Fibroblast of lung (primary cell): ENCODE measurements at regions not wholly inside any gene's neighbourhood (a gene's known extent, or its start where the extent isn't known, plus 50 kb on each side); places are given as distances from the start of the nearest gene placed in this dataset.
A peak's percentile ranks its signal among the peaks of the same experiment; 100 is the strongest.

Experiments used
- DNase-seq, 2 donors: peaks; one replicate each; pipeline versions ENCODE4 v3.0.0 to v3.0.0-alpha.2; 2010; ENCODE audit warnings: low read depth in 2 of 2
- H2AFZ ChIP-seq: 2 replicates; pipeline ENCODE4 v1.5.1; 2012; ENCODE audit warnings: low read length, control low read depth, inconsistent platforms
- H3K27ac ChIP-seq: 2 replicates; pipeline ENCODE4 v1.5.1; 2011; ENCODE audit warnings: low read length, control low read depth; ENCODE audit not compliant: insufficient read depth
- H3K27me3 ChIP-seq: 2 replicates; pipeline ENCODE4 v1.5.1; 2011; ENCODE audit warnings: mild to moderate bottlenecking, low read length; ENCODE audit not compliant: control insufficient read depth, insufficient read depth
- H3K36me3 ChIP-seq: 2 replicates; pipeline ENCODE4 v1.5.1; 2011; ENCODE audit warnings: low read length; ENCODE audit not compliant: control insufficient read depth, insufficient read depth
- H3K4me1 ChIP-seq: 2 replicates; pipeline ENCODE4 v1.5.1; 2011; ENCODE audit warnings: low read length; ENCODE audit not compliant: control insufficient read depth, insufficient read depth; ENCODE audit errors: extremely low read depth
- H3K4me2 ChIP-seq: 2 replicates; pipeline ENCODE4 v1.5.1; 2011; ENCODE audit warnings: low read length, control low read depth; ENCODE audit not compliant: insufficient read depth; ENCODE audit errors: extremely low read depth
- H3K4me3 ChIP-seq, 4 experiments: fragments of 200-600 bp in 1 of 4; sonication (generic) in 1 of 4; replicated peaks in 1 of 4; 2 replicates each; pipeline ENCODE4 v1.5.1; 2011 to 2016; ENCODE audit warnings: low read length in 4 of 4, low read depth in 3 of 4, mild to moderate bottlenecking in 3 of 4, control low read depth in 2 of 4, inconsistent platforms in 1 of 4, mixed read lengths in 1 of 4; ENCODE audit not compliant: insufficient read depth in 1 of 4; ENCODE audit errors: control extremely low read depth in 1 of 4
- H3K79me2 ChIP-seq: 2 replicates; pipeline ENCODE4 v1.5.1; 2012; ENCODE audit warnings: mild to moderate bottlenecking, low read length, inconsistent platforms; ENCODE audit not compliant: control insufficient read depth, insufficient read depth
- H3K9ac ChIP-seq: 2 replicates; pipeline ENCODE4 v1.5.1; 2011; ENCODE audit warnings: mild to moderate bottlenecking, low read length, control low read depth; ENCODE audit not compliant: insufficient read depth
- H3K9me3 ChIP-seq: 2 replicates; pipeline ENCODE4 v1.5.1; 2012; ENCODE audit warnings: low read depth, low read length; ENCODE audit not compliant: control insufficient read depth, insufficient read depth
- H4K20me1 ChIP-seq: 2 replicates; pipeline ENCODE4 v1.5.1; 2011; ENCODE audit warnings: low read length; ENCODE audit not compliant: control insufficient read depth, insufficient read depth; ENCODE audit errors: extremely low read depth
- CTCF ChIP-seq, 2 donors: IDR thresholded peaks in 1 of 2; conservative IDR thresholded peaks in 1 of 2; 1 replicate in 1 of 2; 2 replicates in 1 of 2; pipeline ENCODE4 v1.5.1; 2011 to 2012; ENCODE audit warnings: low read length in 2 of 2, control low read depth in 1 of 2, inconsistent platforms in 1 of 2, low read depth in 1 of 2, mild to moderate bottlenecking in 1 of 2
- EZH2 ChIP-seq: IDR thresholded peaks from 2 replicates; pipeline ENCODE4 v1.5.1; 2012; ENCODE audit warnings: low read length, control low read depth, mild to moderate bottlenecking; ENCODE audit errors: missing control alignments

- H3K4me2 ChIP-seq: no peak overlapping the region
- no peaks in the 10 kb centered on the region for H4K20me1 ChIP-seq
- peak in 1 of 2 donors; percentile 23 for DNase-seq
- H3K27me3 ChIP-seq: no peaks in the 10 kb centered on the region
- H2AFZ ChIP-seq: no peak overlapping the region
- no peak overlapping the region for H3K9ac ChIP-seq
- no peak overlapping the region for H3K4me3 ChIP-seq
- H3K27ac ChIP-seq: no peak overlapping the region
- no peaks in the 10 kb centered on the region for H3K36me3 ChIP-seq
- H3K9me3 ChIP-seq: no peaks in the 10 kb centered on the region
- TF ChIP-seq CTCF (conservative IDR thresholded peaks at IDR 0.05 in 1 of 2, IDR thresholded peaks at IDR 0.05 in 1 of 2; ENCODE audit: low read depth in 1 of 2, low read length in 2 of 2) (no peak), EZH2 (no peak)
- H3K4me1 ChIP-seq: no peaks in the 10 kb centered on the region
- no peaks in the 10 kb centered on the region for H3K79me2 ChIP-seq
Measured at GRCh38 chr1:118294875-118295642, 110.0 kb upstream of the SPAG17 start.

GRCh38 chr1:118291661-118292060, 106.6 kb upstream of the SPAG17 start:
- H3K36me3 ChIP-seq: no peaks in the 10 kb centered on the region
- no peak overlapping the region for H3K4me2 ChIP-seq
- H3K27ac ChIP-seq: no peak overlapping the region
- H3K9ac ChIP-seq: no peak overlapping the region
- no peaks in the 10 kb centered on the region for H4K20me1 ChIP-seq
- H3K4me1 ChIP-seq: no peaks in the 10 kb centered on the region
- H3K4me3 ChIP-seq: no peak overlapping the region
- H3K9me3 ChIP-seq: no peaks in the 10 kb centered on the region
- no peaks in the 10 kb centered on the region for H3K27me3 ChIP-seq
- H3K79me2 ChIP-seq: no peaks in the 10 kb centered on the region
- H2AFZ ChIP-seq: no peak overlapping the region
- TF ChIP-seq EZH2 (no peak), CTCF (conservative IDR thresholded peaks at IDR 0.05 in 1 of 2, IDR thresholded peaks at IDR 0.05 in 1 of 2; ENCODE audit: low read depth in 1 of 2, low read length in 2 of 2) (no peak)
- DNase-seq: no peak

- Histone ChIP-seq H3K4me1 (no peaks in the 10 kb centered on the region), H2AFZ (no peak overlapping the region), H3K79me2 (no peaks in the 10 kb centered on the region), H3K4me3 (no peak overlapping the region), H3K9me3 (no peaks in the 10 kb centered on the region), H3K36me3 (no peaks in the 10 kb centered on the region), H3K4me2 (no peak overlapping the region), H3K9ac (no peak overlapping the region), H4K20me1 (no peaks in the 10 kb centered on the region), H3K27me3 (no peaks in the 10 kb centered on the region), H3K27ac (no peak overlapping the region)
- peak in 1 of 2 donors; percentile 5 for DNase-seq
- TF ChIP-seq EZH2 (no peak), CTCF (conservative IDR thresholded peaks at IDR 0.05 in 1 of 2, IDR thresholded peaks at IDR 0.05 in 1 of 2; ENCODE audit: low read depth in 1 of 2, low read length in 2 of 2) (no peak)
Measured at GRCh38 chr1:118290571-118290970, 105.5 kb upstream of the SPAG17 start.
